ENCODE measurements at regions not wholly inside any gene's neighbourhood (a gene's known extent, or its start where the extent isn't known, plus 50 kb on each side); places are given as distances from the start of the nearest gene placed in this dataset.

DNA sequence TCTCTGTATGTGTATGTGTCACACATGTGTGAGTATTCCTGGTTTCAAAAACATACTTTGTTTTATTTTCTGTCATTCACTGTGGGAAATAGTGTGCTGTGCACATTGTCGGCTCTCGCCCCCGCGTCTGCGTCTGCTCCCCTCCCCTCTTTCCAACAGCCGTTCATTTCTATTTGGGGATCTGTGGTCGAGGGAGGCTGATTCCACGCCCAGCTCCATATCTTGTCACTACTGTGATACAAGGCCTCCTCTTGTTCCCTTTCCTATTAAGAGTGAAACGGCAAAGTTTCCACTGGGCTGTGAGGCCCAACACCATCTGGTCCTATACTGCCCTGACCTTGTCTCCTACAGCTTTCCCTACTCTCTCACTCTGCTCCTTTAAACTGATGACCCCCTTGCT, 172.5 kb upstream of the LRIG1 start:
- DNase-seq (ENCODE audit: low read depth in 4 of 4, low spot score in 1 of 4): no peak

- DNase-seq (ENCODE audit: low read depth in 4 of 4, low spot score in 1 of 4): no peak
Observed at GRCh38 chr3:66675366-66675765, 174.5 kb upstream of the LRIG1 start.

DNA sequence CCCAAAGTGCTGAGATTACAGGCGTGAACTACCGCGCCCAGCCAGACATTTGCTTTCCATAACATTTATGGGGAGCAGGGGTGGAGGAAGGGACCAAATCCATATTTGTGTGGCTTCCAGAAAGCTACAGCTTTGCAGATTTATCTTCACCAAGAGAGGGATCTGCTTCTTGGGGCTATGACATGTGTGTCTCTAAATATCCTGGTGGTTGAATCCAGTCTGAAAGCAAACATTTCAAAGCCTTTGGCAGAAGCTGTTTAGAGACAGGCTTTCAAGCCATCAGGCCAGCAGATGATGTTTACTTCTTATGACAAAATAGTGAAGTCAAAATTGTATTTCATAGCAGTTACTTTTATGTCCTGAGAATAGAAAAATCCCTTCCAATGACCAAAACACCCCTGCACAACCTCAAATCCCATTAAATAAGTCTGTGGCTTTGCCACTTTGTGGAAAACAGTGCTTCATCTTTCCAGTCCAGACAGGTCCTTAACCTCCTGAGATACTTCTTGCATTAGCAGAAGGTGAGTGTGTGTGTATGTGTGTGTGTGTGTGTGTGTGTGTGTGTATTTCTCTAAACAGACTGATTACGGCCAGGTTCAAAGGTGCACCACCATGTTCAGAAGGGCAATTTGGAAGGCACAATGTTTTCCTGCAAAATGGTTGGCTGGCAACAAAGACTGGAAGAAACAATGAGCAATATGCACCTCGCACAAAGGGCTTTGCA, 191.4 kb upstream of the LRIG1 start:
- no peak for DNase-seq (ENCODE audit: low read depth in 4 of 4, low spot score in 1 of 4)

DNA sequence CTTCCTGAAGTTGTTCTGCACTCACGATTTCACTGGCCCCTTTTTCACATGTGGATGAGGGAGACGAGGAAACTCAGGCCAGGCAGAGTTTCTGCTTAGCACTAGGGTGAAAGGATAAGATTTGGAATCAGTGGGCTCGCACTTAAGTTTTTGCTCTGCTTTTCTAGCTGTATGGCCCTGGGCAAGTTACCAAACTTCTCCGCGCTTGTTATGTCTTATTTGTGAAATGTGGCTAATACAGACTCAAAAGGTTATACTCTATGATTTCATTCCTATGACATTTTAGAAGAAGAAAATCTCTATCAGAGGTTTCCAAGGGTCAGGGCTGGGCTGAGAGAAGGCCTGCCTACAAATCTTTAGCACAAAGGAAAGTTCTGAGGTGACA, 191.9 kb upstream of the LRIG1 start:
- DNase-seq (ENCODE audit: low read depth in 4 of 4, low spot score in 1 of 4): no peak

DNA sequence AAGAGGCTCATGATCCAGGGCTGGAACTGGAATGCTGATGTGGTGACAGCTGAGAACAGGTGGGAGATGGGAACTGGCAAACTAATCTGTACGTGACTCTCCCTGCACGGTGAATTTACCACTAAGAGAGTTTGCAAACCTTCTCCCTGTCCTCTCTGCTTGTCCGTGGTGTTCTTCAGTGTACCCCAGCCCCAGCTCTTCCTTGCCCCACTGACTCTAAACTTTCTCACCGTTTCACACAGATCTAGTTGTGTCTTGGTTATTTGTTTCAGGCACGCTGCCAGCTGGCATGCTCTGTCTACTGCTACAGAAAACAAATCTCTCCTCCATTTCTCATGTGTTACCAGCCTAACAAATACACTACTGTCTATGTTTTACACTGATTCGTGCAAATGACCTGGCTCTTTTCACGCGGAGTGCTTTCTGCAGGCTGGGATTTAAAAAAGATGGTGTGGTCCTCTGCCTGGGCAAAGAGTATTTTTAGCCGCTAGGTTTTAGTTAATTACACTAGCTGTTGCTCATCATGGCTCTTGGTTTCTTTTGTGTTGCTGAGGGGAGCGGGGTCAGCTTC, 192.7 kb upstream of the LRIG1 start:
- no peak for DNase-seq (ENCODE audit: low read depth in 4 of 4, low spot score in 1 of 4)

DNA sequence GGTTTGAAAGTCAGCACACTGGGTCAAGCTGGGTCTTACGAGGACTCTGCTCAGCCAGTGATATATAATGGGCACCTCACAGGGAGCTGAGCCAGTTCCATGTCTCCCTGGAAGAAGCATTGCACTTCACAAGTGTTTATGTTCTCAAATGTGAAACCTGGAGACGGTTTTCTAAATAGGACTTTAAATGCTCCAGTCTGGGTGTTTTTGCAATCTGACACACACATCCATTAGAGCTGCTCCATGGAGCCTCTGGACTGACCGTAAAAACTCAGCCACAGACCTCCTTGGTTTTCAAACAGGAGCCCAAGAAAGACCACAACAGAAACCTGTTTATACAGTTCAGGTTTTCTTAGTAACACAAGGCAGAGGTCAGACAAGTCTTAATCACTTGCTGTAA, 201.3 kb upstream of the LRIG1 start:
- DNase-seq (ENCODE audit: low read depth in 4 of 4, low spot score in 1 of 4): no peak

DNA sequence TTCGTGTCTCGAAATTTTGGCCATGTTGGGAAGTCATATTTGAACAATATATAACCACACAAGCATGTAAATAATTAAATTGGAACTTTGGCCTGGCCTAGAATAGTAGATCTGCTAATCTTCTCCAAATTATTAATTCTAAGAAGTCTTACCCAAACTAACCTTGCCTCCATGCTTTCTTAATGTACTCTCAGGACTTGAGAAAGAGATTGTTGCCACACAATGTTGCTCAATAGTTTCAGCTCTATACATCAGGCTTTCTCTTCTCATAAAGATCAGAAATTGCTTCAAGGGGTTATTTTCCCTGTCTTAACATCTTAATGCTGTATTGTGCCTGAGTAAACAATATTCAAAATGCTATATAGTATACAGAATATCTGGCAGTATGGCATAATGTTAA, 202.7 kb upstream of the LRIG1 start:
- DNase-seq (ENCODE audit: low read depth in 4 of 4, low spot score in 1 of 4): no peak

DNA sequence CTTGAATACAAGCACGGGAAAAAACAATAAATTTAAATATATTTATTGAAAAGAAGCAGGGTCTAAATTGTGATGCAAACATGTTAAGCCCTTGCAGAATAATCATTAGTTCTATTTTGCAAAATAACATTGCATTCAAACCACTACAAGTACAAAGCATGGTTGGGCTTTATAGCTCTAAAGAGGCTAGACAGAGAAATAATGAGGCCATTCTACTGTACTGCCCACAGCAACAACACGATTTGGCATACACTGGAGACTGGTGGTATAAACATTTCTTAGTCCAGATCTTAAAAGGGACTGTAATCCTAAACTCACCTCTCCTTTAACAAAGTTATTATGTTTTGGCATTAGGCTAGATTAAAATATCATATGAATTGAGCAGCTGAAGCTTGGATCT, 204.3 kb upstream of the LRIG1 start:
- DNase-seq (ENCODE audit: low read depth in 4 of 4, low spot score in 1 of 4): no peak

DNA sequence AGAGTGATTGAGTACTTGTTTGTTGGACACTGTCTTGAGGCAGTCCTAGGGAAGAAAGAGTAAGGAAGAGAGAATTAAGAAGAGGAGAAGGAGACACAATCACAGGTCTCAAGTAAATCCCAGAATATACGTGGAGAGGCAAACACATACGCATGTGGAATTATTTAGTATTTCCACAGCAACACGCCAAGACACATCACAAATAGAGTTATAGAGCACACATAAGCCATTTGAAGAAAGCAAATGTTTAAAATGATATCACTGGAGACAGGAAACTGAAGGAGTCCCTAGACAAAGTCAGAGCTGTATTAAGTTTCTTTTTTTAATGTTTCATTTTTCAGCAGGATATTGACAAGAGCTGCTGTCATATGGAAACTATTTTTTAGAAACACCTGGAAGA, 206.1 kb upstream of the LRIG1 start:
- DNase-seq (ENCODE audit: low read depth in 4 of 4, low spot score in 1 of 4): no peak

DNA sequence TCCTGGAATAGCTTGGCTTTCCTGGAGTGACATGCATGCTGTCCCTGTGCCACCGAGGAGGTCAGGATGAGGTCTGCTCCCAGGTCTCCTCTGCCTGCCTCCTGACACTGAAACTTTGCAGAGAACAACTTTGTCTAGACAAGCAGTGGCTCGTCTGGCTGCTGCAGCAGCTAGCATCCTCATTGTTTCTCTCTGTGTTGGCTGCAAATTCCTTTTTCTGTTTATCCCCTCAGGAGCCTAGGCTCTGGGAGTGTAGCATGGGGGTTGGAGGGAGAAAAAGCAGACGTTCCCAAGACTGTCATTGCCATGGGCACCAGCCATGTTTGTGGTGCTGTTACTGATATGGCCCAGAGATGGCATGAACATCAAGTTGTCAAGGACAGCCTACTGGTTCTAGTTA, 208.7 kb upstream of the LRIG1 start:
- DNase-seq (ENCODE audit: low read depth in 4 of 4, low spot score in 1 of 4): no peak

GRCh38 chr3:66712210-66712609, 211.4 kb upstream of the LRIG1 start:
- no peak for DNase-seq (ENCODE audit: low read depth in 4 of 4, low spot score in 1 of 4)

- no peak for DNase-seq (ENCODE audit: low read depth in 4 of 4, low spot score in 1 of 4)
Observed at GRCh38 chr3:66713921-66714320, 213.1 kb upstream of the LRIG1 start.

- DNase-seq (ENCODE audit: low read depth in 4 of 4, low spot score in 1 of 4): no peak
Observed at GRCh38 chr3:66715806-66716205, 215.0 kb upstream of the LRIG1 start.

DNA sequence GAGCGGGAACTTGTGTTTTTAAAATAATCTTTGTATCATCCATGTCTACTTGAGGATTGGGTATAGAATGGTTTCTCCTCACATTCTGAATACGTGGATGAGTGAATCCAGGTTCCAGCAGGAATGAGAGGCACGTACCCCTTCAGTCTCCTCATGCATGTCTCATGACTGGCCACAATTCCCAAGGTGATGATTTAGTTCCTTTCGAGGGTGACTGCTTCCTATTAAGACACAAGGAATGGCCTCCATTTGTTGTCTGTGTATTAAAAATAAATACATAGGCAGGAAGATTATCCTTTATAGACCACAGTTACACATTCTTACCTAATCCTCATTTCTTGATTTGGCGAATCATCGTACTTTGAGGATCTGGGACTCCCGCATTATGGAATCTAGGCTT, 217.0 kb upstream of the LRIG1 start:
- DNase-seq (ENCODE audit: low read depth in 4 of 4, low spot score in 1 of 4): no peak

- no peak for DNase-seq (ENCODE audit: low read depth in 4 of 4, low spot score in 1 of 4)
Observed at GRCh38 chr3:66719796-66720356, 219.1 kb upstream of the LRIG1 start.

GRCh38 chr3:66720508-66720907, 219.7 kb upstream of the LRIG1 start:
- no peak for DNase-seq (ENCODE audit: low read depth in 4 of 4, low spot score in 1 of 4)

DNA sequence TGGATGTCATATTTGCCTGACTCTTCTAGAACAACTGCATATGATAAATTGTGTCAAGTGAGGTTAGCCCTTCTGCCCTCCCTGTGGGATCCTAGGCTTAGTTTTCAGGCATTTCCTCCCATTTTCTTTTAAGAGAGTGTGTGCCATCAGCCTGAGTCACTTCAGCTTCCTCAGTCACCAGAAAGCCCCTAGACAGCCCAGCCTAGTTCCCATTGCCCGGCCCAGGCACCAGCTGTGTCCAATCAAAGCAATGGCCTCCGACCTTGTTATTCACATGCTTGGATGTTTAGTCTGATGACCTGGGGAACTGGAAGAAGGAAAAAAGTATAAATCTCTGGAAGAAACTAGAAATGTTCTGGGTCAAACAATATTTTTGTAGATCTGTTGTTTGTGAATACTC, 221.9 kb upstream of the LRIG1 start:
- DNase-seq (ENCODE audit: low read depth in 4 of 4, low spot score in 1 of 4): no peak

DNA sequence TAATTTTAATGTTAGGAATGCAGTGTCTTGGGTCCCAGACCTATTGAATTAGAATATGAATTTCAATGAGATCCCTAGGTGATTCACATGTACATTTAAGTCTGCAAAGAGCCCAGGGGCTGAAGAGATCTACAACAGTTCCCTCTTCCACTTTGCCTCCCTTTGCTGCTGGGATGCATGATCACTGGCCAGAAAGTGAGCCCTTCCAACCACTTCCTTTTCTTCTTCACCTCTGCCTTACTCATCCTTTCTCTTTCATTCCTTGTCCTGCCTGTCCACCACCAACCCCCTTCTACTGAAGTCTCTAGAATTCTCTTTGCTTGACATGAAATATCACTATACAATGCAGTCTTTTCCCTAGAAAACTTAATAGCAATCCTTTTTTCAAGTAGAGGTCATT, 222.4 kb upstream of the LRIG1 start:
- DNase-seq (ENCODE audit: low read depth in 4 of 4, low spot score in 1 of 4): no peak

GRCh38 chr3:66729687-66730393, 229.0 kb upstream of the LRIG1 start:
- no peak for DNase-seq (ENCODE audit: low read depth in 4 of 4, low spot score in 1 of 4)

GRCh38 chr3:66738625-66739365, 238.0 kb upstream of the LRIG1 start:
- no peak for DNase-seq (ENCODE audit: low read depth in 4 of 4, low spot score in 1 of 4)

GRCh38 chr3:66740260-66740659, 239.4 kb upstream of the LRIG1 start:
- DNase-seq (ENCODE audit: low read depth in 4 of 4, low spot score in 1 of 4): no peak

DNA sequence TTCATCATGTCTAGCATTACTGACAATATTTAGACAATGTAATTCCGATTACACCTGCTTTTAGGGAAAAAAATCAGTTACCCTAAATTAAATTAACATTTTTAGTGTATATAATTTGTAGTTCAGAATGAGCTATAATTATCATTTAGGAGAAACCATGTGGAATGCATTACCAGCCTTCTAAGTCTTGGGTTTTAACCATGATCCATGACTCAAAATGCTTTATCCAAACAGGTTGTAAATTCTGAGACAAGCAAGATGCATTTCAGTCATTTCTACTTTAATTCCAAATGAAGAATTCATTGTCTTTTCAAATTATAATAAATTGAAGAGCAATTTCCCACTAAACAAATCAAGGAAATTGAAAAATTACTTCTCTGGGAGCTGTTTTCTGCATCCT, 243.7 kb upstream of the LRIG1 start:
- no peak for DNase-seq (ENCODE audit: low read depth in 4 of 4, low spot score in 1 of 4)
